ENCODE measurements at regions not wholly inside any gene's neighbourhood (a gene's known extent, or its start where the extent isn't known, plus 50 kb on each side); places are given as distances from the start of the nearest gene placed in this dataset.
A peak's percentile ranks its signal among the peaks of the same experiment; 100 is the strongest.

- H3K4me3 ChIP-seq: no peak overlapping the region
- no peaks in the 10 kb centered on the region for H4K20me1 ChIP-seq (ENCODE audit: low read depth)
- no peak overlapping the region for H3K9ac ChIP-seq
- H3K36me3 ChIP-seq: no peaks in the 10 kb centered on the region
- no peaks in the 10 kb centered on the region for H3K79me2 ChIP-seq (ENCODE audit: low read depth)
- H3K4me2 ChIP-seq: no peak overlapping the region
- H3K27me3 ChIP-seq: peaks cover 16% of the 10 kb centered on the region
- Mint-ChIP-seq H3K4me3 (no peak overlapping the region), H3K4me1 (peaks cover 20% of the 10 kb centered on the region), H3K27me3 (ENCODE audit: insufficient read depth, low read depth) (peaks cover 5% of the 10 kb centered on the region), H3K27ac (peak overlapping the region; percentile 67), H3K9me3 (no peaks in the 10 kb centered on the region), H3K36me3 (no peaks in the 10 kb centered on the region)
- H3K9me3 ChIP-seq (ENCODE audit: low read depth): no peaks in the 10 kb centered on the region
- no peaks in the 10 kb centered on the region for H3K4me1 ChIP-seq
- H3F3A ChIP-seq (ENCODE audit: low read depth): no peaks in the 10 kb centered on the region
- TF ChIP-seq EZH2phosphoT487 (IDR thresholded peaks at IDR 0.05) (no peak), CTCF (IDR thresholded peaks at IDR 0.05) (no peak), EZH2 (IDR thresholded peaks at IDR 0.05) (no peak)
- no peak overlapping the region for H3K27ac ChIP-seq
- no peak for DNase-seq (ENCODE audit: low spot score)
- peak overlapping the region; percentile 68 for H2AFZ ChIP-seq (replicated peaks)
Observed at GRCh38 chr7:45241339-45242109, 83.9 kb downstream of the RAMP3 start.

- Histone ChIP-seq H3F3A (ENCODE audit: low read depth) (no peaks in the 10 kb centered on the region), H3K27ac (no peak overlapping the region), H3K4me1 (no peaks in the 10 kb centered on the region), H2AFZ (replicated peaks) (peak overlapping the region; percentile 68), H3K27me3 (peaks cover 21% of the 10 kb centered on the region), H3K79me2 (ENCODE audit: low read depth) (no peaks in the 10 kb centered on the region), H3K4me2 (no peak overlapping the region), H3K4me3 (no peak overlapping the region), H3K9me3 (ENCODE audit: low read depth) (no peaks in the 10 kb centered on the region), H3K36me3 (no peaks in the 10 kb centered on the region), H4K20me1 (ENCODE audit: low read depth) (no peaks in the 10 kb centered on the region), H3K9ac (no peak overlapping the region)
- peaks cover 5% of the 10 kb centered on the region for H3K27me3 Mint-ChIP-seq (ENCODE audit: insufficient read depth, low read depth)
- no peaks in the 10 kb centered on the region for H3K36me3 Mint-ChIP-seq
- no peak for DNase-seq (ENCODE audit: low spot score)
- TF ChIP-seq EZH2phosphoT487 (IDR thresholded peaks at IDR 0.05): no peak
- no peak for TF ChIP-seq CTCF (IDR thresholded peaks at IDR 0.05)
- no peak for TF ChIP-seq EZH2 (IDR thresholded peaks at IDR 0.05)
- H3K27ac Mint-ChIP-seq: peak overlapping the region; percentile 51
- H3K4me3 Mint-ChIP-seq: no peak overlapping the region
- H3K4me1 Mint-ChIP-seq: peaks cover 20% of the 10 kb centered on the region
- H3K9me3 Mint-ChIP-seq: peaks cover 2% of the 10 kb centered on the region
Observed at GRCh38 chr7:45242261-45242660, 84.7 kb downstream of the RAMP3 start.

- Mint-ChIP-seq H3K4me3 (no peak overlapping the region), H3K9me3 (peaks cover 4% of the 10 kb centered on the region), H3K36me3 (no peaks in the 10 kb centered on the region), H3K4me1 (peaks cover 20% of the 10 kb centered on the region), H3K27me3 (ENCODE audit: insufficient read depth, low read depth) (peaks cover 5% of the 10 kb centered on the region), H3K27ac (no peak overlapping the region)
- H3K9me3 ChIP-seq (ENCODE audit: low read depth): no peaks in the 10 kb centered on the region
- H3K79me2 ChIP-seq (ENCODE audit: low read depth): no peaks in the 10 kb centered on the region
- no peak overlapping the region for H2AFZ ChIP-seq (replicated peaks)
- no peaks in the 10 kb centered on the region for H3K36me3 ChIP-seq
- no peak for DNase-seq (ENCODE audit: low spot score)
- no peak overlapping the region for H3K4me3 ChIP-seq
- H3K27ac ChIP-seq: no peak overlapping the region
- no peaks in the 10 kb centered on the region for H3K4me1 ChIP-seq
- no peak overlapping the region for H3K4me2 ChIP-seq
- TF ChIP-seq CTCF (IDR thresholded peaks at IDR 0.05) (no peak), EZH2phosphoT487 (IDR thresholded peaks at IDR 0.05) (no peak), EZH2 (IDR thresholded peaks at IDR 0.05) (no peak)
- no peaks in the 10 kb centered on the region for H4K20me1 ChIP-seq (ENCODE audit: low read depth)
- no peaks in the 10 kb centered on the region for H3F3A ChIP-seq (ENCODE audit: low read depth)
- no peak overlapping the region for H3K9ac ChIP-seq
- peaks cover 17% of the 10 kb centered on the region for H3K27me3 ChIP-seq
Observed at GRCh38 chr7:45242698-45243097, 85.1 kb downstream of the RAMP3 start.

Data from neural progenitor cell (in vitro differentiated cells).